Nephron progenitor cell (in vitro differentiated cells): ENCODE measurements at regions not wholly inside any gene's neighbourhood (a gene's known extent, or its start where the extent isn't known, plus 50 kb on each side); places are given as distances from the start of the nearest gene placed in this dataset.

Experiments used
- DNase-seq: peaks from one replicate; pipeline ENCODE4 v3.0.0; 2021
- H3K27ac Mint-ChIP-seq: 2 replicates; pipeline ENCODE4 v1.8.0; 2021; ENCODE audit warnings: mild to moderate bottlenecking, moderate library complexity, mixed read lengths
- H3K27me3 Mint-ChIP-seq: 2 replicates; pipeline ENCODE4 v1.8.0; 2021; ENCODE audit warnings: mild to moderate bottlenecking, low read depth, mixed read lengths; ENCODE audit not compliant: poor library complexity
- H3K36me3 Mint-ChIP-seq: 2 replicates; pipeline ENCODE4 v1.8.0; 2021; ENCODE audit warnings: low read depth, mixed read lengths
- H3K4me1 Mint-ChIP-seq: 2 replicates; pipeline ENCODE4 v1.8.0; 2021; ENCODE audit warnings: mixed read lengths
- H3K4me3 Mint-ChIP-seq: 2 replicates; pipeline ENCODE4 v1.8.0; 2021; ENCODE audit warnings: mild to moderate bottlenecking, moderate library complexity, mixed read lengths
- H3K9me3 Mint-ChIP-seq: 2 replicates; pipeline ENCODE4 v1.8.0; 2021; ENCODE audit warnings: mild to moderate bottlenecking, moderate library complexity, mixed read lengths
- CTCF ChIP-seq: fragments of 200-600 bp; sonication (generic); IDR thresholded peaks from 2 replicates; pipeline ENCODE4 v1.5.0; 2021; ENCODE audit warnings: antibody characterized with exemption

- Mint-ChIP-seq H3K4me1 (peaks cover 47% of the 10 kb centered on the region), H3K36me3 (no peaks in the 10 kb centered on the region), H3K9me3 (peaks cover 5% of the 10 kb centered on the region), H3K27me3 (no peaks in the 10 kb centered on the region), H3K4me3 (no peak overlapping the region), H3K27ac (peak overlapping the region; percentile 81)
- no peak for TF ChIP-seq CTCF
- DNase-seq, result no peak
Measured at GRCh38 chr13:31518645-31519044, 220.7 kb upstream of the RXFP2 start.

GRCh38 chr13:31521435-31521834 lies 217.9 kb upstream of the RXFP2 start:
- Mint-ChIP-seq H3K4me1 (peaks cover 42% of the 10 kb centered on the region), H3K9me3 (peaks cover 13% of the 10 kb centered on the region), H3K36me3 (peaks cover 4% of the 10 kb centered on the region), H3K27me3 (no peaks in the 10 kb centered on the region), H3K4me3 (no peak overlapping the region), H3K27ac (no peak overlapping the region)
- no peak for TF ChIP-seq CTCF
- DNase-seq, result no peak

- Mint-ChIP-seq H3K4me3 (no peak overlapping the region), H3K9me3 (peaks cover 13% of the 10 kb centered on the region), H3K4me1 (peaks cover 45% of the 10 kb centered on the region), H3K27ac (no peak overlapping the region), H3K27me3 (peaks cover 3% of the 10 kb centered on the region), H3K36me3 (peaks cover 4% of the 10 kb centered on the region)
- DNase-seq, result no peak
- no peak for TF ChIP-seq CTCF
Measured at GRCh38 chr13:31522396-31522795, 216.9 kb upstream of the RXFP2 start.

- Mint-ChIP-seq H3K36me3 (peaks cover 9% of the 10 kb centered on the region), H3K9me3 (peaks cover 15% of the 10 kb centered on the region), H3K27me3 (peaks cover 5% of the 10 kb centered on the region), H3K4me1 (peaks cover 14% of the 10 kb centered on the region), H3K27ac (peak overlapping the region; percentile 62), H3K4me3 (no peak overlapping the region)
- no peak for TF ChIP-seq CTCF
- no peak for DNase-seq
Measured at GRCh38 chr13:31528176-31528575, 211.2 kb upstream of the RXFP2 start.

- Mint-ChIP-seq H3K4me3 (no peak overlapping the region), H3K9me3 (peaks cover 14% of the 10 kb centered on the region)
Measured at GRCh38 chr13:31528758-31529157, 210.6 kb upstream of the RXFP2 start.

More at GRCh38 chr13:31528758-31529157, 210.6 kb upstream of the RXFP2 start:
- H3K27ac Mint-ChIP-seq, result no peak overlapping the region
- H3K27me3 Mint-ChIP-seq, result peaks cover 5% of the 10 kb centered on the region
- no peak for DNase-seq
- TF ChIP-seq CTCF, result no peak
- peaks cover 14% of the 10 kb centered on the region for H3K36me3 Mint-ChIP-seq
- peaks cover 14% of the 10 kb centered on the region for H3K4me1 Mint-ChIP-seq
